ENCODE measurements at regions not wholly inside any gene's neighbourhood (a gene's known extent, or its start where the extent isn't known, plus 50 kb on each side); places are given as distances from the start of the nearest gene placed in this dataset.
A peak's percentile ranks its signal among the peaks of the same experiment; 100 is the strongest.

- Histone ChIP-seq H3K23ac (ENCODE audit: insufficient read length, low read depth, low read length) (no peak overlapping the region), H3K9me3 (ENCODE audit: control insufficient read depth, low read depth, low read length) (no peaks in the 10 kb centered on the region), H3K79me1 (ENCODE audit: insufficient read depth, low read depth, low read length, poor library complexity, severe bottlenecking) (no peaks in the 10 kb centered on the region), H4K91ac (ENCODE audit: insufficient read length, low read depth, low read length) (no peak overlapping the region), H3K56ac (ENCODE audit: insufficient read length, low read depth, low read length) (no peak overlapping the region), H2AK5ac (ENCODE audit: insufficient read length, low read length) (no peak overlapping the region), H3K79me2 (ENCODE audit: insufficient read depth, low read length) (no peaks in the 10 kb centered on the region), H3K9ac (ENCODE audit: extremely low read depth, insufficient read length, low read length) (no peak overlapping the region), H4K8ac (replicated peaks; ENCODE audit: insufficient read length, low read depth, low read length) (no peak overlapping the region), H2BK20ac (ENCODE audit: low read depth, low read length, poor library complexity, severe bottlenecking) (no peak overlapping the region), H3T11ph (ENCODE audit: low read length) (no peak overlapping the region), H3K18ac (ENCODE audit: insufficient read length, low read depth, low read length) (no peak overlapping the region), H2BK12ac (ENCODE audit: insufficient read length, low read depth, low read length) (no peak overlapping the region), H4K20me1 (ENCODE audit: control insufficient read depth, insufficient read depth, insufficient read length) (no peaks in the 10 kb centered on the region), H3K27ac (ENCODE audit: insufficient read length, low read depth, low read length) (no peak overlapping the region), H2AFZ (ENCODE audit: low read length) (no peak overlapping the region), H2BK120ac (ENCODE audit: low read depth, low read length, poor library complexity, severe bottlenecking) (no peak overlapping the region), H3K23me2 (ENCODE audit: insufficient read length, low read depth, low read length, poor library complexity, severe bottlenecking) (no peaks in the 10 kb centered on the region), H3K4me2 (ENCODE audit: insufficient read depth, insufficient read length, low read length) (no peak overlapping the region), H3K14ac (ENCODE audit: insufficient read depth, low read length) (no peak overlapping the region), H3K4me1 (ENCODE audit: insufficient read depth, low read length) (peaks cover 8% of the 10 kb centered on the region; the same call in 1 of the 2 replicates), H2BK5ac (ENCODE audit: insufficient read length, low read length) (no peak overlapping the region), H3K4ac (ENCODE audit: low read depth, low read length) (no peak overlapping the region), H3K27me3 (ENCODE audit: insufficient read depth, low read length) (no peaks in the 10 kb centered on the region), H2BK15ac (ENCODE audit: low read depth, low read length) (no peak overlapping the region), H4K5ac (ENCODE audit: insufficient read length, low read depth, low read length) (no peak overlapping the region)
- no CpG with 5 or more reads among the region's 3 CpGs for WGBS (ENCODE audit: extremely low coverage, insufficient read length, low lambda C conversion rate)
- Mint-ChIP-seq H3K27ac (peak overlapping the region; percentile 14 to 80 (median 19); a peak in 3 of 7 replicates), H3K4me1 (peaks cover 36 to 40% of the 10 kb centered on the region in 2 experiments), H3K9me3 (no peaks in the 10 kb centered on the region), H3K36me3 (ENCODE audit: insufficient read depth in 1 of 3, low read depth in 3 of 3) (no peaks in the 10 kb centered on the region), H3K4me3 (no peak overlapping the region), H3K27me3 (ENCODE audit: low read depth) (no peaks in the 10 kb centered on the region)
- DNase-seq, result no peak
- TF ChIP-seq, protein P1, sequence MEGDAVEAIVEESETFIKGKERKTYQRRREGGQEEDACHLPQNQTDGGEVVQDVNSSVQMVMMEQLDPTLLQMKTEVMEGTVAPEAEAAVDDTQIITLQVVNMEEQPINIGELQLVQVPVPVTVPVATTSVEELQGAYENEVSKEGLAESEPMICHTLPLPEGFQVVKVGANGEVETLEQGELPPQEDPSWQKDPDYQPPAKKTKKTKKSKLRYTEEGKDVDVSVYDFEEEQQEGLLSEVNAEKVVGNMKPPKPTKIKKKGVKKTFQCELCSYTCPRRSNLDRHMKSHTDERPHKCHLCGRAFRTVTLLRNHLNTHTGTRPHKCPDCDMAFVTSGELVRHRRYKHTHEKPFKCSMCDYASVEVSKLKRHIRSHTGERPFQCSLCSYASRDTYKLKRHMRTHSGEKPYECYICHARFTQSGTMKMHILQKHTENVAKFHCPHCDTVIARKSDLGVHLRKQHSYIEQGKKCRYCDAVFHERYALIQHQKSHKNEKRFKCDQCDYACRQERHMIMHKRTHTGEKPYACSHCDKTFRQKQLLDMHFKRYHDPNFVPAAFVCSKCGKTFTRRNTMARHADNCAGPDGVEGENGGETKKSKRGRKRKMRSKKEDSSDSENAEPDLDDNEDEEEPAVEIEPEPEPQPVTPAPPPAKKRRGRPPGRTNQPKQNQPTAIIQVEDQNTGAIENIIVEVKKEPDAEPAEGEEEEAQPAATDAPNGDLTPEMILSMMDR (conservative IDR thresholded peaks at IDR 0.05), result no peak
Observed at GRCh38 chr9:13860946-13861640, 452.8 kb downstream of the NFIB start.
